WERI-Rb-1 (cell line): ENCODE measurements at regions not wholly inside any gene's neighbourhood (a gene's known extent, or its start where the extent isn't known, plus 50 kb on each side); places are given as distances from the start of the nearest gene placed in this dataset.

ENCODE experiments used
- DNase-seq: peaks from one replicate; pipeline ENCODE4 v3.0.0-alpha.2; 2020
- H3K27ac ChIP-seq: fragments of 250-450 bp; sonication (Bioruptor Pico); 2 replicates; pipeline ENCODE4 v1.5.1; 2020; ENCODE audit warnings: mild to moderate bottlenecking, moderate library complexity
- H3K27me3 ChIP-seq: fragments of 250-450 bp; sonication (Bioruptor Pico); 2 replicates; pipeline ENCODE4 v1.5.1; 2021; ENCODE audit warnings: mild to moderate bottlenecking, low read depth, moderate library complexity; ENCODE audit not compliant: insufficient read depth, severe bottlenecking
- H3K36me3 ChIP-seq: fragments of 250-450 bp; sonication (Bioruptor Pico); 2 replicates; pipeline ENCODE4 v1.5.1; 2020; ENCODE audit warnings: mild to moderate bottlenecking, moderate library complexity
- H3K4me3 ChIP-seq: 2 replicates; pipeline ENCODE4 v1.5.1; 2011; ENCODE audit warnings: low read depth, mild to moderate bottlenecking, control low read depth, low read length
- H3K9me3 ChIP-seq: fragments of 250-450 bp; sonication (Bioruptor Pico); 2 replicates; pipeline ENCODE4 v1.5.1; 2021; ENCODE audit warnings: mild to moderate bottlenecking, moderate library complexity; ENCODE audit not compliant: severe bottlenecking
- TF ChIP-seq, protein P1 (sequence below): IDR thresholded peaks from 2 replicates; pipeline ENCODE4 v1.5.1; 2011; ENCODE audit warnings: low read depth, mild to moderate bottlenecking, control low read depth, inconsistent platforms, low read length

DNA sequence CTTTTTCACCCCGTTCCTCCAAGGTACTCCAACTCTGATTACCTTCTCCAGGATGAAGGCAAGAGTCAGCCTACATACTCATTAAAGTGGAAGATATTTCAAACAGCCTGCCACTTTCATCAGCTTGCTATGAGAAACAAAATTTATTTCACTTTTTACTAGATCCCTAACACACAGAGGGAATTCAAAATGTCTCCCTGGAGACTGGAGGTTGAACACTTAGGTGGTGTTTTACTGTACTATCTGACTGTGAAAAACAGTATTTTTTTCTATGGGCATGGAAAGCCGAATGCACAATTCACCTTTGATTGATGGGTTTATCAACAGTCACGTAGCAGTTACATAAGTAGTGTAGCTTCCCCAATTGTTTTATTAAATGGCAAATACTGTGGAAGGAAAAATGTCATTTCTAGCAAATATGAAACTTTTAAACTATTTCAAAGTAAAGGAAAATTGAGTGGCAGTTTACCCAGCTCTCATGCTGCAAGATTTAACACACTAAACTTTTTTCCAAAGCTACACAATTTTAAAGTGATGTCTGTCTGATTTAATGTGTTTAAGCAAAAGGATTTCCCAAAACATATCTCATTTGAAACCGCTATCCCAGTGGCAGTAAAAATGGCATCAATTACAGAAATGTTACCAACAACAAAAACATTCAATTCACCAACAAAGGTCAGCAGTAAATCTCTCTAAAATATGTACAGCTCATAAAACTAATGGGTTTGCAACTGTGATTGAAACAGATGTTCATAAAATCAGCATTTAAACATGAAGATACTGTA, 125.0 kb upstream of the TLE4 start:
- H3K9me3 ChIP-seq, result no peaks in the 10 kb centered on the region
- no peak for DNase-seq
- H3K4me3 ChIP-seq, result no peak overlapping the region
- TF ChIP-seq, protein P1, sequence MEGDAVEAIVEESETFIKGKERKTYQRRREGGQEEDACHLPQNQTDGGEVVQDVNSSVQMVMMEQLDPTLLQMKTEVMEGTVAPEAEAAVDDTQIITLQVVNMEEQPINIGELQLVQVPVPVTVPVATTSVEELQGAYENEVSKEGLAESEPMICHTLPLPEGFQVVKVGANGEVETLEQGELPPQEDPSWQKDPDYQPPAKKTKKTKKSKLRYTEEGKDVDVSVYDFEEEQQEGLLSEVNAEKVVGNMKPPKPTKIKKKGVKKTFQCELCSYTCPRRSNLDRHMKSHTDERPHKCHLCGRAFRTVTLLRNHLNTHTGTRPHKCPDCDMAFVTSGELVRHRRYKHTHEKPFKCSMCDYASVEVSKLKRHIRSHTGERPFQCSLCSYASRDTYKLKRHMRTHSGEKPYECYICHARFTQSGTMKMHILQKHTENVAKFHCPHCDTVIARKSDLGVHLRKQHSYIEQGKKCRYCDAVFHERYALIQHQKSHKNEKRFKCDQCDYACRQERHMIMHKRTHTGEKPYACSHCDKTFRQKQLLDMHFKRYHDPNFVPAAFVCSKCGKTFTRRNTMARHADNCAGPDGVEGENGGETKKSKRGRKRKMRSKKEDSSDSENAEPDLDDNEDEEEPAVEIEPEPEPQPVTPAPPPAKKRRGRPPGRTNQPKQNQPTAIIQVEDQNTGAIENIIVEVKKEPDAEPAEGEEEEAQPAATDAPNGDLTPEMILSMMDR, result no peak
- H3K27me3 ChIP-seq, result no peaks in the 10 kb centered on the region
- H3K27ac ChIP-seq, result no peak overlapping the region
- no peaks in the 10 kb centered on the region for H3K36me3 ChIP-seq

DNA sequence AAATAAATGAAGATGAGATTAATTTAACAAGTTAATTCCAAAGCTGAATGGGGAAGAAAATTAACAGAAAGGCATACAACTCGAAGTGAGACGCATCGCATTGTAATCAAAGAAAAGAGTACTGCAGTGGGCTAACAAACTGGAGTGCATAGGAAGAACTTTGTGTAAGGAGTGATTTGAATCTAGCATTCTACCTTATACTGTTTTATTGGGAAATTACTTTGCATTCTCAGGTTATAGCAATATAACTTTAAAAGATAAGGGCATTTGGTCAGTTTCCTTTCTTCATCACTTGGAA, 124.5 kb upstream of the TLE4 start:
- no peak for DNase-seq
- H3K36me3 ChIP-seq, result no peaks in the 10 kb centered on the region
- TF ChIP-seq, protein P1, result no peak

DNA sequence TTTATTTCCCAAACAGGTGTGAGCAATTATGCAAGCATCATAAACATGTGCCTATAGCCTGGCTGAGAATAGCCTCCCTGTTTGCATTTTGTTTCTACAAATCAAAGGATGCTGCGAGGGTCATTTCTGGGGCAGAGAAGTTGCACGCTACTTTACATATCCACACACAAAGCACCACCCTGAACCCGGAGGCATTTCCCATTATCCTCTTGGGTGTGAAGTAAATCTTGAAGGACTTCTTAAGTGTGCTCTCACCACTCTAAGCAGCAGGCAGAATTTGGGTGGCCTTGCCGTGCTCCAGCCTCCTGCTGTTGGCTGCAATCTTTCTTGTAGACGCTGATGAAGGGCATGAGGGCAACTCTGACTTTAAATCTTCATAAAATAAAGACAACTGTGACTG, 124.0 kb upstream of the TLE4 start:
- no peak for DNase-seq
- TF ChIP-seq, protein P1, result no peak
- Histone ChIP-seq H3K27me3 (no peaks in the 10 kb centered on the region), H3K27ac (no peak overlapping the region), H3K36me3 (no peaks in the 10 kb centered on the region), H3K4me3 (no peak overlapping the region), H3K9me3 (no peaks in the 10 kb centered on the region)

More for the DNA sequence above, 124.5 kb upstream of the TLE4 start:
- Histone ChIP-seq H3K4me3 (no peak overlapping the region), H3K9me3 (no peaks in the 10 kb centered on the region), H3K27me3 (no peaks in the 10 kb centered on the region), H3K27ac (no peak overlapping the region)

DNA sequence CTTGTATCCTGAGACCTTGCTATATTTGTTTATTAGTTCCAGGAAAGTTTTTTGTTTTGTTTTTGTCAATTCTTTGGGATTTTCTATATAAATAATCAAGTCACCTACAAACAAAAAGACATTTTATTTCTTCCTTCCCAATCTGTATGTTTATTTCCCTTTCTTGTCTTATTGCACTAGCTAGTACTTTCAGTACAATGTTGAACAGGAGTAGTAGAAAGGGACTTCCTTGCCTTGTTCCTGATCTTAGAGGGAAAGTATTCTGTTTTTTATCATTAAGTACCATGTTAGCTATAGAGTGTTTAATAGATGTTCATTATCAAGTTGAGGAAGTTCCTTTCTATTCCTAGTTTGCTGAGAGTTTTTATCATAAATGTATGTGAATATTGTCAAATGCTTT, 119.5 kb upstream of the TLE4 start:
- Histone ChIP-seq H3K36me3 (no peaks in the 10 kb centered on the region), H3K27me3 (no peaks in the 10 kb centered on the region)

DNA sequence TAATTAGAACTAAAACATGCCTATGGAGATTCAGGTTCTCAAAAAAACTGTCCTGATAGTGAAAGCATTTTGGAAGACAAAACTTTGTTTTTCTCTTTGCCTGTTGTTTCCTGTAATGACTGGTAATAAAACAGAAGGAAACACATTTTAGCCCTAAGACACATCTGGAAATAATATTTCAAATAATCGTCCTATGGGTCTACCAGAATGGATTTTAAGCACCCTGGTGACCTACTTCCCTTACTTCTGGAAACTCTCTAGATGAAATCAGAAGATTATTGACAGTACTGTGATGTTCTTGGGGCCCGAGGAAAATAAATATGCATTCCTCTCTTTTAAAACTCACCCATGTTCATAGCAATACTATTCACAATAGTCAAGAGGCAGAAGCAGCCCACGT, 110.1 kb upstream of the TLE4 start:
- Histone ChIP-seq H3K27me3 (no peaks in the 10 kb centered on the region), H3K36me3 (no peaks in the 10 kb centered on the region), H3K27ac (no peak overlapping the region), H3K9me3 (no peaks in the 10 kb centered on the region), H3K4me3 (no peak overlapping the region)
- DNase-seq, result no peak
- TF ChIP-seq, protein P1, result no peak

More for the DNA sequence above, 119.5 kb upstream of the TLE4 start:
- no peak overlapping the region for H3K27ac ChIP-seq
- no peaks in the 10 kb centered on the region for H3K9me3 ChIP-seq
- H3K4me3 ChIP-seq, result no peak overlapping the region
- DNase-seq, result no peak
- TF ChIP-seq, protein P1, result no peak

DNA sequence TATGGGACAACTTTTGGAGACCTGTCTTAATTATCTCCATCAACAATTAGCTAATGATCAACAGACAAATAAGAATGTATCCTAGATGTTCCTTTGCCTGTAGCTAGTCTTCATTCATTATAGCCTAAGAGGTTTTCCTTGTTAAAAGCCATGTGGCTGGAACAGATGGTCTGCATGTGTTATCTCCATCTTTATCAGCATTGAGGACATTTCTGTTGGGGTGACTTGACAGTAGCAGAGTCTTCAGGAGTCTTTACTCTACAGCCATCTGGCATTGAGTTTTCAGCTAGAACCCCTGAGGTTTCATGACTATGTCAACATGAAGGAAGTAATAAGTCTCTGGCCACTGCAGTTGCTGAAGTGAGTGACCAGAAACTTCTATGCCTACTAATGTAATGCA, 106.6 kb upstream of the TLE4 start:
- Histone ChIP-seq H3K27ac (0 out of 2 replicates have a peak overlapping the region, but pooled peaks have one; percentile 22), H3K9me3 (no peaks in the 10 kb centered on the region)

More for the DNA sequence above, 106.6 kb upstream of the TLE4 start:
- DNase-seq, result peak; percentile 32
- Histone ChIP-seq H3K36me3 (no peaks in the 10 kb centered on the region), H3K4me3 (no peak overlapping the region), H3K27me3 (no peaks in the 10 kb centered on the region)
- TF ChIP-seq, protein P1, result no peak
